A673 (cell line): ENCODE measurements at regions not wholly inside any gene's neighbourhood (a gene's known extent, or its start where the extent isn't known, plus 50 kb on each side); places are given as distances from the start of the nearest gene placed in this dataset.

Experiments
- BruUV-seq: library from RNA; stranded (reverse); fragments of 400-500 nt; replicated peaks from 2 replicates; lab custom pipeline; 2021; lab: Mats Ljungman, UMichigan
- CTCF ChIA-PET: fragments of 300-600 bp; sonication (Branson Sonifier 250); formaldehyde crosslinking; loops from one replicate; lab custom pipeline; 2022; ENCODE audit warnings: antibody characterized with exemption; lab: Charles Lee
- POLR2A ChIA-PET: fragments of 300-600 bp; sonication (Branson Sonifier 250); formaldehyde crosslinking; loops from one replicate; lab custom pipeline; 2022; ENCODE audit warnings: antibody characterized with exemption; ENCODE audit not compliant: low non-redundant PET; lab: Charles Lee
- DNase-seq: peaks from one replicate; pipeline ENCODE4 v3.0.0-alpha.2; 2015; ENCODE audit warnings: low spot score
- H3K27ac ChIP-seq: fragments of 200-600 bp; sonication (generic); 2 replicates; pipeline ENCODE4 v1.5.1; 2016; ENCODE audit warnings: mixed run types, low read depth, mild to moderate bottlenecking, mixed read lengths, antibody characterized with exemption, low read length; ENCODE audit not compliant: poor library complexity, severe bottlenecking
- H3K27me3 ChIP-seq: fragments of 200-600 bp; sonication (generic); replicated peaks from 2 replicates; pipeline ENCODE4 v1.6.1; 2017; ENCODE audit warnings: mixed run types, low read depth, mild to moderate bottlenecking, mixed read lengths, antibody characterized with exemption, low read length; ENCODE audit not compliant: insufficient read depth, poor library complexity
- H3K36me3 ChIP-seq: fragments of 200-600 bp; sonication (generic); 2 replicates; pipeline ENCODE4 v1.6.1; 2016; ENCODE audit warnings: mixed run types, mild to moderate bottlenecking, mixed read lengths, antibody characterized with exemption, low read length; ENCODE audit not compliant: insufficient read depth, poor library complexity, severe bottlenecking
- H3K4me1 ChIP-seq: fragments of 200-600 bp; sonication (generic); 2 replicates; pipeline ENCODE4 v1.6.1; 2017; ENCODE audit warnings: mixed run types, mild to moderate bottlenecking, mixed read lengths, antibody characterized with exemption, low read length; ENCODE audit not compliant: insufficient read depth, poor library complexity, severe bottlenecking
- H3K4me3 ChIP-seq: fragments of 200-600 bp; sonication (generic); 2 replicates; pipeline ENCODE4 v1.5.1; 2016; ENCODE audit warnings: low read depth, mixed run types, mild to moderate bottlenecking, mixed read lengths, low read length; ENCODE audit not compliant: poor library complexity, severe bottlenecking
- H3K9me3 ChIP-seq: fragments of 200-600 bp; sonication (generic); 2 replicates; pipeline ENCODE4 v1.6.1; 2016; ENCODE audit warnings: mixed run types, low read depth, mild to moderate bottlenecking, mixed read lengths, antibody characterized with exemption, low read length; ENCODE audit not compliant: poor library complexity, severe bottlenecking
- EZH2 ChIP-seq: fragments of 200-600 bp; sonication (generic); IDR thresholded peaks from 2 replicates; pipeline ENCODE4 v1.6.1; 2017; ENCODE audit warnings: borderline replicate concordance, low read depth, mild to moderate bottlenecking, mixed read lengths, antibody characterized with exemption, low read length; ENCODE audit not compliant: poor library complexity, severe bottlenecking
- intact Hi-C: fragments of 100-400 bp; cut with micrococcal nuclease; formaldehyde crosslinking; loops from one replicate; pipeline ENCODE4 v1.10.0; 2022; ENCODE audit not compliant: unreplicated experiment
- TF ChIP-seq, protein P1 (sequence below): fragments of 300-800, 200-600 bp; sonication (generic); conservative IDR thresholded peaks from 2 replicates; pipeline ENCODE4 v1.5.1; 2017; ENCODE audit warnings: low read depth, mild to moderate bottlenecking, antibody characterized with exemption, low read length, moderate library complexity, mixed read lengths

DNA sequence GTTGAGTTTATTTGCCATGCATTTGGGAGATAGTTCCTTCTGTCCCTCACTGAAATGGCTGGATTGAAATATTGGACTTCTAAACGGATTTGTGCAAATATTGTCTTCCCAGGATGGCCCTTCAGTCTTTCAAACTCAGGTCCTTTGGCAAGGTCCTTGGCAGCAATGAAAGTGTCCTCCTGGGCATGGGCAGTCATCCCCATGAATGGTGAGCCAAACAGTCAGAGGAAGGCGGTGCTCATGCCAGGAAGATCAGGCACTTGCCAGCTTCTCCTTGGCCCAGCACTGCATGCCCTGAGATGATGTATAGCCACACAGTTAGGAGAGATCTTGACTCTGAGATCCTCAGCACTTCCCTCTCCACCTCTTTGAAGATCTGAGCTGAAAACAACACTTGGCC is 221.4 kb upstream of the KLF4 start:
- no peak for DNase-seq
- Histone ChIP-seq H3K4me1 (no peaks in the 10 kb centered on the region), H3K4me3 (no peak overlapping the region), H3K27me3 (peaks cover 2% of the 10 kb centered on the region), H3K36me3 (no peaks in the 10 kb centered on the region), H3K9me3 (no peaks in the 10 kb centered on the region), H3K27ac (no peak overlapping the region)
- no TSS peak for BruUV-seq
- TF ChIP-seq, protein P1, sequence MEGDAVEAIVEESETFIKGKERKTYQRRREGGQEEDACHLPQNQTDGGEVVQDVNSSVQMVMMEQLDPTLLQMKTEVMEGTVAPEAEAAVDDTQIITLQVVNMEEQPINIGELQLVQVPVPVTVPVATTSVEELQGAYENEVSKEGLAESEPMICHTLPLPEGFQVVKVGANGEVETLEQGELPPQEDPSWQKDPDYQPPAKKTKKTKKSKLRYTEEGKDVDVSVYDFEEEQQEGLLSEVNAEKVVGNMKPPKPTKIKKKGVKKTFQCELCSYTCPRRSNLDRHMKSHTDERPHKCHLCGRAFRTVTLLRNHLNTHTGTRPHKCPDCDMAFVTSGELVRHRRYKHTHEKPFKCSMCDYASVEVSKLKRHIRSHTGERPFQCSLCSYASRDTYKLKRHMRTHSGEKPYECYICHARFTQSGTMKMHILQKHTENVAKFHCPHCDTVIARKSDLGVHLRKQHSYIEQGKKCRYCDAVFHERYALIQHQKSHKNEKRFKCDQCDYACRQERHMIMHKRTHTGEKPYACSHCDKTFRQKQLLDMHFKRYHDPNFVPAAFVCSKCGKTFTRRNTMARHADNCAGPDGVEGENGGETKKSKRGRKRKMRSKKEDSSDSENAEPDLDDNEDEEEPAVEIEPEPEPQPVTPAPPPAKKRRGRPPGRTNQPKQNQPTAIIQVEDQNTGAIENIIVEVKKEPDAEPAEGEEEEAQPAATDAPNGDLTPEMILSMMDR = no peak
- no peak for TF ChIP-seq EZH2
- CTCF ChIA-PET = no interaction called here
- POLR2A ChIA-PET = no interaction called here
- intact Hi-C loops = no loop called here

DNA sequence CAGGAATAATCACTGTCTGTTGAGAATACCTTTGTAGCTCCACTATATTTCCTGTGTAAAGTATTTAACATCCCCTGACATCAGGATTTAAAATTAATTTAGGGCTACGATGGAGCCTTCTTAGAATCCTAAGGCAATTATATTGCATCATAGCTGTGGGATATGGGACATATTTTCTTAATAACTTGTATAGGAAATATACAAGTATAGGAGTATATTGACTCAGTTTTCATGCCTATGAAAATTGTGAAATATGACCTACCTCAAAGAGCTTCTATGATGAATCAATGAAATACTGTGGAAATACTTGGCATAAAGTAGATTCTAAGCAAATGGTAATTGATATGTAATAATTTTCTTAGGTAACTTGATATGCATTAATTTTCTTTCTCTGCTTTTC is 221.0 kb upstream of the KLF4 start:
- ChIA-PET CTCF (no interaction called here), POLR2A (no interaction called here)
- Histone ChIP-seq H3K36me3 (no peaks in the 10 kb centered on the region), H3K4me1 (no peaks in the 10 kb centered on the region), H3K9me3 (no peaks in the 10 kb centered on the region), H3K27me3 (peaks cover 2% of the 10 kb centered on the region), H3K4me3 (no peak overlapping the region), H3K27ac (no peak overlapping the region)
- intact Hi-C loops = no loop called here
- TF ChIP-seq EZH2 = no peak
- TF ChIP-seq, protein P1 = no peak
- BruUV-seq = no TSS peak
- DNase-seq = no peak

DNA sequence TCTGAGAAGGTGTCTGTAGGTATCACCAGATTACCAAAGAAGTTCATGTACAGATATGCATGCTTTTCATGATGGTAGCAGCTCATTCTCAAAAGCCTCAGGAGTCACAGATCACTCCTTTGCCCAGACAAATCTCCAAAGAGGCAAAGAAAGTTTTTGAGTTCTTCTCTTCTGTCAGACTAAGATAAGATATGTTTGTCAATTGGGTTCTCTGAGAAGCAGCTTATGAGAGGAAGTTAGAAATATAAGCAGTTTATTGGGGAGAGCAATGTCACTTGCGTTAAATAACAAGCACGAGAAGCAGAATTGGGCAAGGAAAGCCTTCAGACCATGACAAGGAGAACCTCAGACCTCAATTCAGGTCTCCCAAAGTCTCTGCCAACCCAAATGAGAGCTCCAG is 219.2 kb upstream of the KLF4 start:
- intact Hi-C loops = no loop called here
- Histone ChIP-seq H3K4me3 (no peak overlapping the region), H3K27ac (no peak overlapping the region), H3K36me3 (no peaks in the 10 kb centered on the region), H3K4me1 (no peaks in the 10 kb centered on the region), H3K27me3 (no peaks in the 10 kb centered on the region), H3K9me3 (no peaks in the 10 kb centered on the region)
- TF ChIP-seq, protein P1 = no peak
- TF ChIP-seq EZH2 = no peak
- CTCF ChIA-PET = no interaction called here
- POLR2A ChIA-PET = no interaction called here
- BruUV-seq = no TSS peak
- DNase-seq = no peak
